AG04450 (cell line): ENCODE measurements at regions not wholly inside any gene's neighbourhood (a gene's known extent, or its start where the extent isn't known, plus 50 kb on each side); places are given as distances from the start of the nearest gene placed in this dataset.

Experiments used
- CTCF ChIA-PET: fragments of 300-600, 350-600 bp; formaldehyde crosslinking; extraction: SDS; loops from one replicate; lab custom pipeline; 2022; ENCODE audit warnings: antibody characterized with exemption, inconsistent platforms; lab: Charles Lee
- POLR2A ChIA-PET: fragments of 350-600 bp; formaldehyde crosslinking; extraction: SDS; loops from one replicate; lab custom pipeline; 2021; ENCODE audit warnings: antibody characterized with exemption, inconsistent platforms; lab: Yijun Ruan, JAX
- DNase-seq: peaks from one replicate; pipeline ENCODE4 v3.0.0-alpha.2; 2011; ENCODE audit warnings: low read depth, low spot score
- H3K27ac ChIP-seq: one replicate; pipeline ENCODE4 v1.5.1; 2012; ENCODE audit warnings: low read depth, low read length, control low read depth
- H3K27me3 ChIP-seq: one replicate; pipeline ENCODE4 v1.6.0; 2012; ENCODE audit warnings: low read length; ENCODE audit not compliant: control insufficient read depth, insufficient read depth
- H3K4me3 ChIP-seq: 2 replicates; pipeline ENCODE4 v1.5.1; 2011; ENCODE audit warnings: mild to moderate bottlenecking, low read depth, low read length, control low read depth
- H3K9me3 ChIP-seq: 2 replicates; pipeline ENCODE4 v1.5.1; 2012; ENCODE audit warnings: low read length; ENCODE audit not compliant: control insufficient read depth, insufficient read depth
- CTCF ChIP-seq: IDR thresholded peaks from 2 replicates; pipeline ENCODE4 v1.5.1; 2011; ENCODE audit warnings: low read depth, low read length, control low read depth, inconsistent platforms

DNA sequence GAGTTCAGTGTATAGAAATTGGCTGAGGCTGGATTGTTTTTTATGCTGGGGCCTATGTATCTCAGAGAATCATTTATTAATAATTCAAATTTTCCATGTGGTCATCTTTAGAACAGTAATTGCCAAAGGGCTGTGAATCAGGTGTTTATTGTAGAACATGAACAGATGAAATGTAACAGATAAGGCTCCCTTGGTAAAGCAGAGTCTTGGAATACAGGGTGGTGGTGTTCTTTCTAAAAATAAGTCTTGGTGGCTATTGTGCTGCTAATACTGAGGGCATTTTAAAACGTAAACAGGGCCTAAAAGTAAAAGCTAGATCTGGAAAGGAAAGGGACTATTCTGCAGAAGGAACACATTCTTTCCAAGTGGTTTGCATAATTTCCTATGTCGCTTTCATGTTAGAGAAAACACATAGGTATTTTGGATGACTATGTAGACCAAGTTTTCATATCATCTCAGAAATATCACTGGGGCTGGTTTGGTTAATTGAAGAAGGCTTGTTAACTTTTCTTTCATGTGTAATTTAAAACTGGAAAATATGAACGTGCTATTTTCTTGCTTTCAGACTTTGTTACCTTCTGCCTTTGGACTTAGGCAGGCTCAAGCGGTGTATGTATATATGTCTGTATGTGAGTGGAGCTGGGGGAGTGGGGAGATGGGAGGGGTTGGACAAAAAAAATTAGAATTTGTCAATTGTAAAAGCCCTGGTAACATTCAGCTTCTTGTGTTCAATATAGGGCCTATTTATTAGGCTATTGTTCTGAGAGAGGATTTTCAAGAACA is 119.9 kb upstream of the ANKRD55 start:
- no peaks in the 10 kb centered on the region for H3K27me3 ChIP-seq
- ChIA-PET CTCF (no interaction called here), POLR2A (no interaction called here)
- no peak overlapping the region for H3K27ac ChIP-seq
- no peak for TF ChIP-seq CTCF
- DNase-seq, result no peak
- H3K9me3 ChIP-seq, result no peaks in the 10 kb centered on the region
- H3K4me3 ChIP-seq, result no peak overlapping the region

DNA sequence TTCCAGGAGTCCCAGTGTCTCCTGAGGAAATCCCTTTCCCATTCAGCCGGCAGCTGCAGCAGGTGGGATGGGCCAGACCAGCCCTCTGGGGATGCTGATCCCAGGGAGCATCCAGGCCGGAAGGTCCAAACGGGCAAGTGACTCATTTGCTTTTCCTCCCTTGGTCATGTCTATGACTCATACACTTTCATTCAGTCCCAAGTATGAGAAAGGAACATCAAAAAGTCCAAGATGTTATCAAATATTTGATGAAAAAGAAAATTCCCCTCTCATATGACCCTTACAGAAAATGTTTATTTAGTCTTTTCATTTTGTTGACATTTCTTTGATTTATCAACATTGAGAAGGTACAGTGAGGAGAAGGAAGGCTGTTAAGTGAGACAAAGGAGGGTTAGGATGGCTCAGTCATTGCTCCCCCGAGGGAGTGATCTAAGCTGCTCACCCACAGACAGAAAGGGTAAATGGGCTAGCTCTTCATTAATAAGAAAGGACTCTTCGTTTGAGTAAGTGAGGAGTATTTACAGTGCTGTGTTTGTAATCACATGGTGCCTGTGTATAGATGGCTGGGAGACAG is 117.6 kb upstream of the ANKRD55 start:
- ChIA-PET CTCF (interaction anchor here (1.0 to 1.4 kb wide), 4 partner anchors 10 to 488 kb away, joined by 3 to 4 read pairs (median 3); no protein-coding TSS in a partner anchor), POLR2A (no interaction called here)
- peak; percentile 58 for DNase-seq
- H3K27ac ChIP-seq, result no peak overlapping the region
- no peaks in the 10 kb centered on the region for H3K9me3 ChIP-seq
- no peak for TF ChIP-seq CTCF
- no peak overlapping the region for H3K4me3 ChIP-seq
- no peaks in the 10 kb centered on the region for H3K27me3 ChIP-seq

DNA sequence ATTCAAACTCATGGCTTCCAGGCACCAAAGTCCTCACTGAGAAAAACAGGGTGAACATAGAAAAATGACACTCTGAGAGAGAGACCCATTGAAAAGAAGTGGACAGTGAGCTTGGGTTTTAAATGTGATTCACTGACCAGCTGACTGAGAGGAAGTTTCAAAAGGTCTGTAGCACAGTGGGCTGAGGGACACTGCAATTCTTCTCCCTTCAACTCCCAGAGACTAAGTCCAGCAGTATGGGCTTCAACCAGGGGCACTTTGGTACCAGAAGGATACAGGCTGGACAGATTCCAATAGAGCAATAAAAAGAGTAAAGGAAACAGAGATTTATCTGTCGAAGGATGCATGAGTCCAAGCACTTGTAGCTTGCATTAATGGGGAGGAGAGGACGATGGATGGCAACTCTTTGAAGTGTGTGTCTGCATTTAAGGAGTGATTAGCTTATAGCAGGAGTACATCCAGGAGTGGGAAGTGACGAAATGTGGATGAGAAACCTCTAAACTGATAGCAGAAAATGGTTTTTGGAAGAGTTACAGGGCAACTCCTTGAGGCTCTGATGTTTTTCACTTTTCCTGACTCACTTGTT is 117.0 kb upstream of the ANKRD55 start:
- Histone ChIP-seq H3K27ac (no peak overlapping the region), H3K4me3 (no peak overlapping the region), H3K9me3 (no peaks in the 10 kb centered on the region), H3K27me3 (no peaks in the 10 kb centered on the region)
- DNase-seq, result no peak
- TF ChIP-seq CTCF, result no peak
- ChIA-PET POLR2A (no interaction called here), CTCF (interaction anchor here (1.2 kb wide), 2 partner anchors 10 to 489 kb away, joined by 3 to 4 read pairs; no protein-coding TSS in a partner anchor)

DNA sequence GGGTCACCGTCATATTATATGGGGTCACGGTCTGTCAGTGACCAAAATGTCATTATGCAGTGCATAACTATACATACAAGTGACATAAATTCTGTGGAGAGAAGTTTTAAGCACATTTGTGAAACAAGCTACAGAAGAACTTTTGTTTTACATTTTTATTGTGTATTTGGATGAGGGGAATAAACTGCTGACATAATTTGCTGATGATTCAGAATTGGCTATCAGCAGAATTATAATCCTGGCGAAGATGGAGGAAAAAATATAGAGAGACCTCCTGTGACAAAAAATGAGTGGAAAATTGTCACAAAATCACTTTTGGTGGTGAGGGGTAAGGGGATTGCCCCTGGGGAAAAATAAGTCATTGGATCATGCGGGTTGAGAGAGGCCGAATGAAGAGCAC is 116.3 kb upstream of the ANKRD55 start:
- DNase-seq, result no peak
- no peaks in the 10 kb centered on the region for H3K27me3 ChIP-seq
- no peak overlapping the region for H3K27ac ChIP-seq
- TF ChIP-seq CTCF, result no peak
- H3K4me3 ChIP-seq, result no peak overlapping the region
- CTCF ChIA-PET, result interaction anchor here (1.2 kb wide), 1 partner anchor 10 kb away, joined by 3 read pairs; no protein-coding TSS in a partner anchor
- POLR2A ChIA-PET, result no interaction called here
- H3K9me3 ChIP-seq, result no peaks in the 10 kb centered on the region
